Activated T-cell treated with anti-CD3 and anti-CD28 coated beads, Interleukin-2, amount 50 U/mL, for 4 hours (primary cell): ENCODE measurements at regions not wholly inside any gene's neighbourhood (a gene's known extent, or its start where the extent isn't known, plus 50 kb on each side); places are given as distances from the start of the nearest gene placed in this dataset.
"Not testable (repeated sequence)": the region's sequence is repeated elsewhere in the genome, so short reads cannot be mapped to it uniquely, and the experiment has no call there.

Source experiments
- ATAC-seq, 2 donors: fragments of 200-7000 bp; cut with Tn5 transposase; one replicate each; pipeline ENCODE4 v1.10.0; 2021
- DNase-seq: peaks from one replicate; pipeline ENCODE4 v3.0.0-alpha.2; 2020
- H3K27me3 Mint-ChIP-seq: one replicate; pipeline ENCODE4 v1.8.0; 2021; ENCODE audit warnings: low read depth, mixed read lengths
- H3K36me3 Mint-ChIP-seq: one replicate; pipeline ENCODE4 v1.8.0; 2022; ENCODE audit warnings: mixed read lengths; ENCODE audit not compliant: insufficient read depth
- H3K4me1 Mint-ChIP-seq: one replicate; pipeline ENCODE4 v1.8.0; 2021; ENCODE audit warnings: low read depth, mixed read lengths
- H3K4me3 Mint-ChIP-seq: one replicate; pipeline ENCODE4 v1.8.0; 2021; ENCODE audit warnings: mild to moderate bottlenecking, moderate library complexity, mixed read lengths
- H3K9me3 Mint-ChIP-seq: one replicate; pipeline ENCODE4 v1.8.0; 2021; ENCODE audit warnings: mixed read lengths

DNA sequence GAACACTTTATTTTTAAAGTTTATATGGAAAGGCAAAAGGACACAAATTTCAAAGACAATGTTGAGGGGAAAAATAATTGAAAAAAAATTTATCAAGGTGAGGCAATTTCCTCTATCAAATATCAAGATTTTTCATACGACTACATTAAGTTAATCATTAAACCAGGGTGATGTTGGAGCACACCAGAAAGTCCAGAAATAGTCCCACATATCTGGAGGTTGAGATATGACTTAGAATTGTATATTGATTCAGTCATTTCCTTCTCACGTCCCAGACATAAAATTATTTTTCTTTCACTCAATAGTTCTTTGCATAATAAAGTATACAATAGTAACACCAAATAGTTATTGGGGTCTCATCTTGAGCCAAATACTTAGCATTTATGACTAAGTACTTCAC lies 605.1 kb downstream of the NUP35 start:
- Mint-ChIP-seq H3K4me1 (no peaks in the 10 kb centered on the region), H3K36me3 (no peaks in the 10 kb centered on the region), H3K9me3 (peaks cover 5% of the 10 kb centered on the region), H3K4me3 (no peak overlapping the region), H3K27me3 (no peaks in the 10 kb centered on the region)
- DNase-seq, result no peak
- no peak for ATAC-seq

DNA sequence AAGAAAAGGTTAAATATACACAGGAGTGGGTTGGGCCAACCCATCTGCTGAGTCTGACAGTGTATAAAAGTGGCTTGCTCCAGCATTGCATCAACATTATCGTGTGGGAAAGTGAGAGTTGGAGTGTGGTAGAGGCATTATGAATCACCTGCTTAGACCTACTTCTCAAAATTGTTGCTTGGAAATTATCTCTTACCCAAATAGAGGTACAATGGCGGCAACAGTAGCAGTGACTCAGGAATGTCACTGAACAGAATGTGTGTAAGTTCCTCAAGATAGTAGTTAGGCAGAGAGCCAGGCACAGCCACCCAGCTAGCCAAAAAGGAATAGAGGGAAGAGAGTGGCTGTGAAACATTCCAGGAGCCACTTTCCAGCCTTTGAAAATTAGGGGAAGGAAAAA lies 616.0 kb downstream of the NUP35 start:
- no peaks in the 10 kb centered on the region for H3K4me1 Mint-ChIP-seq
- H3K36me3 Mint-ChIP-seq, result no peaks in the 10 kb centered on the region
- no peak for DNase-seq

DNA sequence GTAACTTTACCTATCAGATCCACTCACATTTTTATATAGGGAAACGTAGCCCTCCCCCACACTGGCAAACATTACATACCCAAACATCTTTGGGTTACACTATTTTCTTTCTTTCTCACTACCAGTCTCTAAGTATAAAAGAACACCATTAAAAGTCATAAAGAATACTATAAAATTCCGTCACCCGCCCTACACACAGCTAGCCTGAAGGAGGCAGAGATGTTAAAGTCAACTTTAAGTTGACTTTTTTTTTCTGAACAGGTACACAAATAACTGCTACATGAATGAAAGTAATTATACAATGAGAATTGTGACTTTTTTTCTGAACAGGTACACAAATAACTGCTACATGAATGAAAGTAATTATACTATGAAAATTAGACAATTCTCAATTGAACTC lies 628.3 kb downstream of the NUP35 start:
- H3K27me3 Mint-ChIP-seq, result no peaks in the 10 kb centered on the region

More for the DNA sequence above, 616.0 kb downstream of the NUP35 start:
- Mint-ChIP-seq H3K9me3 (peaks cover 16% of the 10 kb centered on the region), H3K27me3 (no peaks in the 10 kb centered on the region), H3K4me3 (no peak overlapping the region)
- ATAC-seq, result no peak

DNA sequence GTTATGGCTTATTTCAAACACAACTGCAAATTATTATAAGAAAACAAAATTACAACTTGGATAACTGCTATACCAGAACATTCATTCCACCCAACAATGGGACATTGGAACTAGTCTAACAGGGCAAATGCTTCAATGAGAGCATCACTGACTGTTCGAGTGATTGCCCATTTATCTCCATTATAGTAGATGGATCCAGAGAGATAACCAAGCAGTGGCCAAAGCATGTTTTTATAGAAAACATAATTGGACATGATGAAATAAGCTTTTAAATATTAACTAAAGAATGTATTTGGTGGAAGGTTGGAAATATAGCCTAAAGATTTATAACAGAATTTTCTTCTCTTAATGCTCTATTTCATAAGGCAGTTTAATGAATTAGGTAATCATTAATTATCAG lies 634.8 kb downstream of the NUP35 start:
- no peaks in the 10 kb centered on the region for H3K4me1 Mint-ChIP-seq
- no peak for ATAC-seq
- no peak overlapping the region for H3K4me3 Mint-ChIP-seq
- no peak for DNase-seq
- no peaks in the 10 kb centered on the region for H3K27me3 Mint-ChIP-seq
- peaks cover 6% of the 10 kb centered on the region for H3K9me3 Mint-ChIP-seq
- H3K36me3 Mint-ChIP-seq, result no peaks in the 10 kb centered on the region

More for the DNA sequence above, 628.3 kb downstream of the NUP35 start:
- H3K4me1 Mint-ChIP-seq, result no peaks in the 10 kb centered on the region
- no peak for DNase-seq
- no peaks in the 10 kb centered on the region for H3K36me3 Mint-ChIP-seq
- H3K4me3 Mint-ChIP-seq, result no peak overlapping the region
- H3K9me3 Mint-ChIP-seq, result peaks cover 16% of the 10 kb centered on the region
- no peak for ATAC-seq

DNA sequence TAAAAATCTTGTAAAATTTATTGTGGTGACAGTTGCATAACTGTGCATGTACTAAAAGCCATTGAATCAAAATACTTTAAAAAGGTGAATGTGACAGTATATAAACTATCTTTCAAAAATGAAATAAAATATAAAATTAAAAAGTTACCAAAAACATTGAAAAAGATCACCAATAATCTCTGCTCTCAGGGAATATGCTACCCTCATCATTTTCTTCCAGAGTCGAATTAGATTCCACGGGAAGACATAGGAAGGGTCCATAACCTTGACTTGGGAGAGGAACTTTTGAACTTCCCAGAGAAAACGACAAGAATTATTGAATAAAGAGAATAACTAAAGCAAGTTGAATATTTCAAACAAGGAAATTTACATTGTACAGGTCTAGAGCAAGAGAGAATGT lies 649.5 kb downstream of the NUP35 start:
- Mint-ChIP-seq H3K36me3 (no peaks in the 10 kb centered on the region), H3K4me3 (no peak overlapping the region), H3K27me3 (no peaks in the 10 kb centered on the region), H3K9me3 (peaks cover 19% of the 10 kb centered on the region), H3K4me1 (no peaks in the 10 kb centered on the region)
- no peak for DNase-seq
- ATAC-seq, result no peak

DNA sequence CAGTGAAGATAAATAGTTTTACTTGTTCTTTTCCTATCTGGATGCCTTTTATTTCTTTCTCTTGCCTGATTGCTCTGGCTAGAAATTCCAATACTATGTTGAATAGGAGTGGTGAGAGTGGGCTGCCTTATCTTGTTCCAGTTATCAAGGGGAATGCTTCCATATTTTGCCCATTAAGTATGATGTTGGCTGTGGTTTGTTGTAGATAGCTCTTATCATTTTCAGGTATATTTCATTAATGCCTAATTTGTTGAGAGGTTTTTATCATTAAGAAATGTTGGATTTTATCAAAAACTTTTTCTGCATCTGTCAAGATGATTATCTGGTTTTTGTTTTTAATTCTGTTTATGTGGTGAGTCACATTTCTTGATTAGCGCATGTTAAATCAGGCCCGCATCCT lies 655.8 kb downstream of the NUP35 start:
- Mint-ChIP-seq H3K4me3 (no peak overlapping the region), H3K9me3 (peaks cover 16% of the 10 kb centered on the region), H3K36me3 (no peaks in the 10 kb centered on the region), H3K4me1 (no peaks in the 10 kb centered on the region), H3K27me3 (no peaks in the 10 kb centered on the region)
- no peak for ATAC-seq
- DNase-seq, result no peak

DNA sequence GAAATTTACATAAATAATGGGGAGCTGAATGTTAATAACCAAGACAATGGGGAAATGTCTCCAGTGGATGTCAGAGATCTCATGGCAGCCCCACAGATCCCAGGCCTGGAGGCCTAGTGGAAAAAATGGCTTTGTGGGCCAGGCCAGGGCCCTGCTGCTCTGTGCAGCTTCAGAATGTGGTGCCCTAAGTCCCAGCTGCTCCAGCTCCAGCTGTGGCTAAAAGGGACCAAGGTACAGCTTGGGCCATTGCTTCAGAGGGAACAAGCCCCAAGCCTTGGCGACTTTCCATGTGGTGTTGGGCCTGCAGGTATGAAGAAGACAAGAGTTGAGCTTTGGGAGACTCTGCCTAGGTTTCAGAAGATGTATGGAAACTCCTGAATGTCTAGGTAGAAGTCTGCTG lies 658.2 kb downstream of the NUP35 start:
- Mint-ChIP-seq H3K4me1 (no peaks in the 10 kb centered on the region), H3K27me3 (no peaks in the 10 kb centered on the region), H3K36me3 (no peaks in the 10 kb centered on the region), H3K9me3 (peaks cover 14% of the 10 kb centered on the region), H3K4me3 (no peak overlapping the region)
- ATAC-seq (no peak), DNase-seq (no peak)

DNA sequence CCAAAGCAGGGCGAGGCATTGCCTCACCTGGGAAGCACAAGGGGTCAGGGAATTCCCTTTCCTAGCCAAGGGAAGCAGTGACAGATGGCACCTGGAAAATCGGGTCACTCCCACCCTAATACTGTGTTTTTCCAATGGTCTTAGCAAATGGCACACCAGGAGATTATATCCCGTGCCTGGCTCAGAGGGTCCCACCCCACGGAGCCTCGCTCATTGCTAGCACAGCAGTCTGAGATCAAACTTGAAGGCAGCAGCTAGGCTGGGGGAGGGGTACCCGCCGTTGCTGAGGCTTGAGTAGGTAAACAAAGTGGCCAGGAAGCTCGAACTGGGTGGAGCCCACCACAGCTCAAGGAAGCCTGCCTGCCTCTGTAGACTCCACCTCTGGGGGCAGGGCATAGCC lies 664.6 kb downstream of the NUP35 start:
- DNase-seq, H3K36me3 Mint-ChIP-seq, ATAC-seq, H3K4me1 Mint-ChIP-seq, H3K27me3 Mint-ChIP-seq, H3K4me3 Mint-ChIP-seq: not testable (repeated sequence)
- peaks cover 18% of the 10 kb centered on the region for H3K9me3 Mint-ChIP-seq

DNA sequence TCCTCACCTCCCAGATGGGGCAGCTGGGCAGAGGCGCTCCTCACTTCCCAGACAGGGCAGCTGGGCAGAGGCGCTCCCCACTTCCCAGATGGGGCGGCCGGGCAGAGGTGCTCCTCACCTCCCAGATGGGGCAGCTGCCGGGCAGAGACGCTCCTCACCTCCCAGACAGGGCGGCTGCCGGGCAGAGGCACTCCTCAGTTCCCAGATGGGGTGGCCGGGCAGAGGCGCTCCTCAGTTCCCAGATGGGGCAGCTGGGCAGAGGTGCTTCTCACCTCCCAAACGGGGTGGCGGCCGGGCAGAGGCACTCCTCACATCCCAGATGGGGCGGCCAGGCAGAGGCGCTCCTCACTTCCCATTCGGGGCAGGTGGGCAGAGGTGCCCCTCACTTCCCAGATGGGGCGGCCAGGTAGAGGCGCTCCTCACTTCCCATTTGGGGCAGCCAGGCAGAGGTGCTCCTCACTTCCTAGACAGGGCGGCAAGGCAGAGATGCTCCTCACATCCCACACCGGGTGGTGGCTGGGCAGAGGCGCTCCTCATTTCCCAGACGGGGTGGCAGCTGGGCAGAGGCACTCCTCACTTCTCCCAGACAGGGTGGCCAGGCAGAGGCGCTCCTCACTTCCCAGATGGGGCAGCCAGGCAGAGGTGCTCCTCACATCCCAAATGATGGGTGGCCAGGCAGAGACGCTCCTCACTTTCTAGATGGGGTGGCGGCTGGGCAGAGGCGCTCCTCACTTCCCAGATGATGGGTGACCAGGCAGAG lies 668.1 kb downstream of the NUP35 start:
- peaks cover 14% of the 10 kb centered on the region for H3K9me3 Mint-ChIP-seq
- not testable (repeated sequence) for H3K4me1 Mint-ChIP-seq, H3K27me3 Mint-ChIP-seq, H3K36me3 Mint-ChIP-seq, ATAC-seq, H3K4me3 Mint-ChIP-seq, DNase-seq

DNA sequence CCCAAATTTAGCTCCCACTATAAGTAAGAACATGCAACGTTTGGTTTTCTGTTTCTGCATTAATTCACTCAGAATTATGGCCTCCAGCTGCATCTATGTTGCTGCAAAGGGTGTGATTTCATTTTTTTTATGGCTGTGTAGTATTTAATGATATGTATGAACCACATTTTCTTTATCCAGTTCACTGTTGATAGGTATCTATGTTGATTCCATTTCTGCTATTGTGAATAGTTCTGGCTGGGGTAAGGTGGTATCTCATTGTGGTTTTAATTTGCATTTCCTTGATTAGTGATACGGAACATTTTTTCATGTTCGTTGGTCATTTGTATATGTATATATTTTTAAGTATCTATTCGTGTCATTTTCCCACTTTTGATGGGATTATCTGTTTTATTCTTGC lies 674.3 kb downstream of the NUP35 start:
- Mint-ChIP-seq H3K36me3 (no peaks in the 10 kb centered on the region), H3K4me3 (no peak overlapping the region), H3K9me3 (peaks cover 26% of the 10 kb centered on the region), H3K27me3 (no peaks in the 10 kb centered on the region), H3K4me1 (no peaks in the 10 kb centered on the region)
- ATAC-seq, result no peak
- DNase-seq, result no peak

DNA sequence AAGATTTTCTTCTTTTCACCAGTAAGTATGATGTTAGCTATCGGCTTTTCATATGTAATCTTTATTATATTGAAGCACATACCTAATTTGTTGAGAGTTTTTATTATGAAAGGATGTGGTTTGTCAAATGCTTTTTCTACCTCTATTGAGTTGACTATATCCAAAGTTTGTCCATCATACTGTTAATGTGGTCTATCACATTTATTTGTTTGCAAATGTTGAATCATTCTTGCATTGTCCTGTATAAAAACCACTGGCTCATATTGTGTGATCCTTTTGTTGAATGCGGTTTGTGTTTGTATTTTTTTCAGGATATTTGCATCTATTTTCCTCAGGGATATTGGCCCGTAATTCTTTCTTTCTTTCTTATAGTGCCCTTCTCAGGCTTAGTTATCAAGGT lies 675.5 kb downstream of the NUP35 start:
- ATAC-seq, result no peak
- H3K4me1 Mint-ChIP-seq, result no peaks in the 10 kb centered on the region

DNA sequence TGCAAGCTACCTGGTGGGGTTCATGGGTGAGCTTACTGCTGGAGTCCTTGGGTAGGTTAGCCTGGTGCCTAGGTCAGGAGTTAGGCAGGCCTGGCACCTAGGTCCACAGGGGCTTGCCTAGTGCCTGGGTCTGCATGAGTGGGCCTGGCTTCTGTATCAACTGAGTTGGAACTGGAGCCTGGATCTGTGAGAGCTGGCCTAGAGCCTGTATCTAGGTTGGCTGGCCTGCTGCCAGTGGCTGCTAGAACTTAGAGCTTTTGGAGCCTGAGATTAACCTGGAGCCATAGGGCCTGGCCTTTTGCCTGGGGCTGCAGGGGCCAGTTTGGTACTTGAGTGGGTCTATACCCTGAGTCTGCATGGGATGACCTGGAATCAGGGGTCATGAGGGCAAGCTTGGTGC lies 679.4 kb downstream of the NUP35 start:
- DNase-seq (no peak), ATAC-seq (no peak)
- Mint-ChIP-seq H3K4me1 (no peaks in the 10 kb centered on the region), H3K4me3 (no peak overlapping the region), H3K36me3 (no peaks in the 10 kb centered on the region), H3K9me3 (peaks cover 14% of the 10 kb centered on the region), H3K27me3 (no peaks in the 10 kb centered on the region)

More for the DNA sequence above, 675.5 kb downstream of the NUP35 start:
- Mint-ChIP-seq H3K27me3 (no peaks in the 10 kb centered on the region), H3K9me3 (peaks cover 26% of the 10 kb centered on the region), H3K4me3 (no peak overlapping the region), H3K36me3 (no peaks in the 10 kb centered on the region)
- no peak for DNase-seq

DNA sequence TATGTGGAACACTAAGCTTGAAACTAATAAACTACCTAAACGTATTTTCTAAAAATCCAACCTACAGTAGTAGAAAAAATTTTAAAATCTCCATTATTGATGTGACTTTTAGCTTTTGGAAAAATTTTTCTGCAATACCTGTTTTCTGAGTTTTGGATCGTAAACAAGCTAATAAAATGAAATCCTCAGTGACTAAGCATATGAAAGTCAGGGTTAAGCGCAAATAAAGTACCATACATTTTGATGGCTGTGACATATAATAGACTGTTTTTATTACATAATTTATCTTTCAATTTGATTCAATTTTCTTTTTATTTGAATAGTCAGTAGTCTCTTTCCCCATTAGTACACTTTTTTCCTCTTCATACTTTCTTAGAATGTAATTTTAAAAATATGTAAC lies 683.6 kb downstream of the NUP35 start:
- no peaks in the 10 kb centered on the region for H3K36me3 Mint-ChIP-seq
- ATAC-seq (no peak), DNase-seq (no peak)
- no peaks in the 10 kb centered on the region for H3K27me3 Mint-ChIP-seq
- no peaks in the 10 kb centered on the region for H3K4me1 Mint-ChIP-seq
- H3K9me3 Mint-ChIP-seq, result peaks cover 4% of the 10 kb centered on the region
- H3K4me3 Mint-ChIP-seq, result no peak overlapping the region

DNA sequence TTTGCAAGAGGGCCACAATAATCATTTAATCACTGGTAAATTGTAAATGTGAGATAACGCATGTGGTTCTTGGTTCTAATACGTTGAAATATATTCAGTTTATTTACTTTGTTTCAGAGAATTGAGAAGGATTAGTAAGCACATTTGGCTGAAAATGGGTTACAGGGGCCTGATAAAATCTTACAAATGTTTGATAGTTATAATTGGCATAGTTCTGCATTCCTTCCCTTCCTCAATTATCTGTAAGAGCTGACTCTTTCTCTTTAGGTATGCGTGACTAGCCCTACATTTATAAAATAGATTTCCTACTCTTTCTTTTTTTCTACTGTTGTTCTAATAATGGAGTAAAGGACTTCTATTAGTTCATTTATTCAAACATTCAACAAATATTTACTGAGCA lies 685.2 kb downstream of the NUP35 start:
- H3K4me3 Mint-ChIP-seq, result no peak overlapping the region
- no peaks in the 10 kb centered on the region for H3K27me3 Mint-ChIP-seq
- ATAC-seq, result no peak
- H3K36me3 Mint-ChIP-seq, result no peaks in the 10 kb centered on the region
- no peaks in the 10 kb centered on the region for H3K4me1 Mint-ChIP-seq
- no peaks in the 10 kb centered on the region for H3K9me3 Mint-ChIP-seq
- no peak for DNase-seq

DNA sequence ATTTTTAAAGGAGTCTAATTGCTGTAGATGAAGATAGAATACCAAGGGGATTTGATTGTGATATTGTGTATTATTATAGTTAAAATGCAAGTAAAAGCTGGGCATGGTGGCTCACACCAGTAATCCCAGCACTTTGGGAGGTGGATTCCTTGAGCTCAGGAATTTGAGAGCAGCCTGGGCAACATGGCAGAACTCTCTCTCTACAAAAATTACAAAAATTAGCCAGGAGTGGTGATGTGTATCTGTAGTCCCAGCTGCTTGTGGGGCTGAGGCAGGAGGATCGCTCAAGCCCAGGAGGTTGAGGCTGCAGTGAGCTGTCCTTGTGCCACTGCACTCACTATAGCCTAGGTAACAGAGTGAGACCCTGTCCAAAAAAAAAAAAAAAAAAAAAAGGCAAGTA lies 687.0 kb downstream of the NUP35 start:
- no peak for ATAC-seq
- Mint-ChIP-seq H3K4me3 (no peak overlapping the region), H3K4me1 (no peaks in the 10 kb centered on the region), H3K36me3 (no peaks in the 10 kb centered on the region), H3K9me3 (no peaks in the 10 kb centered on the region), H3K27me3 (no peaks in the 10 kb centered on the region)
- DNase-seq, result no peak

DNA sequence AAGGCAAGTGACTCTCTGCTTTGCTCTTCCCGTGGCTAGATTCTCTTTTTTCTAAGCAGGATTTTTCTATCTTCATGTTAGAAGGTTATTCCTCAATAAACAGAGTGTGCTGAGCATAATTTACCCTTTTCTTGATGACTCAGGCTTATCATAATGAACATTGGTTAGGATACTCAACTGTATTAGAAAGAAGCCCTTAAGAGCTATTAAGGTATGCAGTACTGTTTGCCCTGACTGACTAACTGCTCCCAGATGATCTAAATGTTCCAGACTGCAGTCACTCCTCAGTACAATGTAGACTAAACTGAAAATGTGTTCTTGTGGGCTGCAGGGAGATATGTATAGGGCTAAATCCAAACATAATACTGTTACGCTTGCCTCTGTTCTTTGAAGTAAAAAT lies 687.8 kb downstream of the NUP35 start:
- Mint-ChIP-seq H3K4me3 (no peak overlapping the region), H3K9me3 (no peaks in the 10 kb centered on the region), H3K4me1 (no peaks in the 10 kb centered on the region), H3K36me3 (no peaks in the 10 kb centered on the region), H3K27me3 (no peaks in the 10 kb centered on the region)
- ATAC-seq (no peak), DNase-seq (no peak)
